ENCODE measurements at regions not wholly inside any gene's neighbourhood (a gene's known extent, or its start where the extent isn't known, plus 50 kb on each side); places are given as distances from the start of the nearest gene placed in this dataset.
"Not testable (repeated sequence)": the region's sequence is repeated elsewhere in the genome, so short reads cannot be mapped to it uniquely, and the experiment has no call there.

DNA sequence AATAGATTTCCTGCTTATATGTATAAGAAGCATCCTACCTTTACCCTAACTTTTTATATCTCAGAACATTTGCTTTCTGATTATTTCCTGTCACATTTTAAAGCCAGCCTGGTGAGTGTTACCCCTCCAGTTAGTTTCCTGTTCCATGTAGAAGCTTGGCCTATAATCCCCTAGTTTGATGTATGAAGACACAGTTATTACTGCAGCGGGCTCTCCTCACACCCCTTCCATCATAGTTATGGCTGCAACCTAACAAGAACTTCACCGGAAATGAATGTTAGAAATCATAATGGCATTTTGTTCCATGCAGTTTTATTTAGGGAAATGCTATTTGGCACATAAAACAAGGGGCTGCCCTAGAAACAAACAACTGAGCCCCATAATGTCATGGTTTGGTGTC is 400.2 kb upstream of the SETBP1 start:
- ATAC-seq (no peak), DNase-seq (ENCODE audit: low spot score) (no peak)

DNA sequence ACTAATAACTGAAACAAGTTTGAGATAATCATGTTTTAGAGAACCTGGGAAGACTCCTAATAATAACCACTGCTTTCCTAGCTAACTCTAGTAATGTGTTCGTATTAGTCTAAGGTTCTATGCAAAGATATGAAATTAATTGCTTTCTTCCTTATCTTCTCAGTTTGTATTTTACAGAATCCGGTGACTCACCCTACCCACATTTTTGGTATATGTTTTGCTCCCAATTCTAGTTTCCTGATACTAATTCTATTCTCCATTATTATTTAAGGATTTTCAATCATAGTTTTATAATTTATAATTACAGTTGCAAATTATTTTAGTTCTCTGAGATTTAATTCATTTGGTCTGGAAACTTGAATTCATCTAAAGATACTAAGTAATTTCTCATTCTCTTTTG is 394.6 kb upstream of the SETBP1 start:
- DNase-seq (ENCODE audit: low spot score): no peak
- no peak for ATAC-seq
- intact Hi-C loops (cut with DNase I): no loop called here

More for the DNA sequence above, 400.2 kb upstream of the SETBP1 start:
- intact Hi-C loops (cut with DNase I): no loop called here

DNA sequence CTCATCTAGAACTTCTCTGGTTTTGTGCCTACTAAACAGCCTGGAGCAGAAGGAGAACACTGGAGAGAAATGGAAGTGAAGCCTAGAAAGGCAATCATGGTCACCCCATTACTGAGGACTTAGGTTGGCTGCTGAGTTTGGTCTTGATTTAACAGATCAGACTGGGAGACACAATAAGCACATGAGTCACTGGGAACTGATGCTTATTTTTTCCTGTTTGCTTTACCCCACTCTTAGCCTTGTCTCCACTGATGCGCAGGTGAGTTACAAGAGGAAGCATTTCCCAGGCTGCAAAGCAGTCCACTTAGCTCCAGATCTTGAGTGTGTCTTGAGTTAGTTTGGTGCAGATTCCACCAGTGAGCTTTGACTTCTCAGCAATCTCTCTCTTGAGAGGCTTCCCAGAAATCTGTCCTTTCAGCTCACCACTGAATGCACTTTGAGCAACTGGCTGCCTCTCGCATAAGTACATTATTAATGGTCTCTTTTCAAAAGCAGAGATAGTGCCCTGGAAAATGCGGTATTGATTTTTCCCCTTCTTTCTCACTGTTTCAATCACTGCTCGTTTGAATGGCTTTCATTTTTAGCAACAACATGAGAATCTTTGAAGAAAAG is 390.2 kb upstream of the SETBP1 start:
- DNase-seq (ENCODE audit: low spot score) (no peak), ATAC-seq (no peak)
- intact Hi-C loops (cut with DNase I): no loop called here

DNA sequence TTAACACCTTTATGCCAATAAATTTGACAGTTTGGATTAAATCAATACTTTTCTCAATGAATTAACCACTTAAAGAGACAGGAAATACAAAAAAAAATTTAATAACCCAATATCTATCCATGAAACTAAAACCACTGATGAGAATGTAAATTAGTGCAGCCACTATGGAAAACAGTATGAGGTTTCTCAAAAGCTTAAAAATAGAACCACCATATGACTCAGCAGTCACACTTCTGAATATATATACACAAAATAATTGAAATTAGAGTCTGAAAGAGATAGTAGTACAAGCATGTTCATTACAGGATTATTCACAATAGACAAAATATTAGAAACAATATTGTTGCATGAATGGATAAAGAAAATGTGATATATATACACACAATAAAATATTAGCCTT is 382.1 kb upstream of the SETBP1 start:
- intact Hi-C loops (cut with DNase I): no loop called here
- no peak for ATAC-seq
- DNase-seq (ENCODE audit: low spot score): no peak

DNA sequence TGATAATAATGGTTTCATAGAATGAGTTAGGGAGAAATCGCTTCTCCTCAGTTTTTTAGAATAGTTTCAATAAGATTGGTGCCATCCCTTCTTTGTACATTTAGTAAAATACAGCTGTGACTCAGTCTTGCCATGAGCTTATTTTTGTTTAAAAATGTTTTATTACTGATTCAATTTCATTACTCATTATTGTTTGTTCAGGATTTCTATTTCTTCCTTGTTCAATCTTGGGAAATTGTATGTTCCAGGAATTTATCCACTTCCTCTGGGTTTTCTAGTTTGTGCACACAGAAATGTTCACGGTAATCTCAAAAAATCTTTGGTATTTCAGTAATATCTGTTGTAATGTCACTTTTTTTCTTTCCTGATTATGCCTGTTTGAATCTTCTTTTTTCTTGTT is 371.5 kb upstream of the SETBP1 start:
- ATAC-seq: peak; percentile 26
- intact Hi-C loops (cut with DNase I): no loop called here

DNA sequence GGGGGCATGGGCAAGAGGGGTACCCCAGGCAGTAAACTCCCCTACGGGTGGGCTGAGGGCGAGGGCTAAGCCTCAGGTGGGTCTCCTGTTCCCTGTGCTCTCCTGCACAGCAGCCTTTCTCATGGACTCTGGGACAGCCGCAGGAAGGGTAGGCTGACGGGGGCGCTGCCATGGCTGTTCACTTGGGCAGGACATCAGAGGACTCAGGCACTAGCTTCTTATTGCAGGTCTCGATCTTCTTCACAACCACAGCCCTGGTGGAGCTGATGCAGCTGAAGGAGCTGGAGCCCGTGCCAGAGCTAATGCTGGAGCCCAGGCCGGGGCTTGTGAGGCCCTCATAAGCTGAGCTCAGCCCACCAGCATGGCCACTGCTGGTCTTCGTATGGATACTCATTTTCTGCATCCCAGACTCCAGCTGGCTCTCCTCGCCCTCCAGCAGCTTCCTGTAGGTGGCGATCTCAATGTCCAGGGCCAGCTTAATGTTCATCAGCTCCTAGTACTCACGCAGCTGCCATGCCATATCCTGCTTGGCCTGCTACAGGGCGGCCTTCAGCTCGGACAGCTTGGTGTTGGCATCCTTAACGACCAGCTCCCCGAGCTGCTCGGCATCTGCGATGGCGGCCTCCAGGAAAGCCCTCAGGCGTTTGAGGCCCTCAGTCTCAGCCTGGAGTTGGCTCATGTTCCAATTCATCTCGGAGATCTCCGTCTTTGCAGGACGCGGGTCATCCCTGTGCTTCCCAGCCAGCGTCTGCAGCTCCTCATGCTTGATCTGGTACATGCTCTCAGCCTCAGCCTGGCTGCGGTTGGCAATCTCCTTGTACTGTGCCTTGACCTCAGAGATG is 359.8 kb upstream of the SETBP1 start:
- DNase-seq (ENCODE audit: low spot score) (no peak), ATAC-seq (no peak)
- intact Hi-C loops (cut with DNase I): no loop called here

More for the DNA sequence above, 371.5 kb upstream of the SETBP1 start:
- no peak for DNase-seq (ENCODE audit: low spot score)

DNA sequence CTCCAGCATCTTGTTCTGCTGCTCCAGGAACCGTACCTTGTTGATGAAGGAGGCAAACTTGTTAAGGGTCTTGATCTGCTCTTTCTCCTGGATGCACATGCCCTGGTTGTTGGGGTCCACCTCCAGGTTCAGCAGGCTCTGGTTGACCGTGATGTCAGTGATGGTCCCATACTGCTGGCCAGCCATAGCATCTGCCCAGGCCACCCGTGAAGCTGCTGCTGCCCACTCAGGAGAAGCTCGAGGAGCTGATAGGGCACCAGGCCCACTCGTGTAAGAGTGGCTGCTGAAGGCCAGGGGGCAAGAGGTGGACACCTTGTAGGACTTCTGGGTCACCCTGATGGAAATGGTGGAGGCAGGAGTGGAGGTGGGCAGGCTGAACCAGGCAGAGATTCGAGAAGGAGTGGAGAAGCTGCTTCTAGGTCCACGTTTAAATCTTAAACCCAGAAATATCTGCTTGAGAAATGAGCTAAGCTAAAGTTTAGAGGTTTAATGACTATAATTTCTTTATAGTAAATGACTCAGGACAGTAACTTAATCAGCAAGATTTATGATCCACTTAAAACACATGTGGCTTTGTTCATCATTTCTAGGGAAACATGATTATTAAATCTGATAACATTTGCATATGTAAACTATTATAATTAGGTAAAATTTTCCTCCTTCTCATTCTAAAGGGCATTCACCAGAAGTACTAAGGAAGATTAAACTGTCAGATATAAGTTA is 358.7 kb upstream of the SETBP1 start:
- DNase-seq (ENCODE audit: low spot score) (no peak), ATAC-seq (no peak)
- intact Hi-C loops (cut with DNase I): no loop called here

DNA sequence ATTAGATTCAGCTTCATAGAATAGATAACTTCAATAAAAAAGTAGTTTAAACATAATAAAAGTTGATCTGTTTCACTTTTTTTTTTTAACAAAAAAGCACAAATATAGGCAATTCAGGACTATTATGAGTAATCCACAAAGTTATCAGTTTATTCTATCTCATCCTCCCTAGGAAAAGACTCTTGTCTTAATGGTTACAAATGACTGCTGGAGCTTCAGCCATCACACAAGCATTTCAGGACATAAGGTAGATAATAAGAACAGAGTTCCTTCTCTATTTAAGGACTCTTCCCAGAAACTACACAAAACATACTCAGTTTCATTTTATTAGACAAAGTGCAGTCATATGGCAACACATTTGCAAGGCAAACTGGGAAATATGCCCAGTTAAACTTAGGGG is 357.6 kb upstream of the SETBP1 start:
- DNase-seq (ENCODE audit: low spot score): no peak
- intact Hi-C loops (cut with DNase I): no loop called here
- ATAC-seq: no peak

DNA sequence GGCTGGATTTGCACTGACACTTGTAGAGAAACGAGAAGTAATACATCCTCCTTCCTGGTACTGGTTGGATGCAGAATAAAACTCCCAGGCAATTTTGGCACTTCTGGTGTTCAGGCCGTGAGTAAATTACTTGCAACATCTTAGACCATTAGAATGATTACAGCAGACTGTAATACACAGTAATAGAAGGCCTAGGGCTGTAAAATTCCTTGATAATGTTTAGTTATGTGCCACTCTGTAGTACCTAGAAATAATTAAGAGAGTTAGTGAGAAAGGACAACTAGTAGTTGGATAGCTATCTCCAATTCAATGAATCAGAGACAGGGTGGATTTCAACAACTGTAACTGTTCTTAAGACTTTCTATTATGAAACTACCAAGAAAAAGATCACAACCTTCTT is 356.3 kb upstream of the SETBP1 start:
- intact Hi-C loops (cut with DNase I): no loop called here
- no peak for ATAC-seq
- DNase-seq (ENCODE audit: low spot score): no peak

DNA sequence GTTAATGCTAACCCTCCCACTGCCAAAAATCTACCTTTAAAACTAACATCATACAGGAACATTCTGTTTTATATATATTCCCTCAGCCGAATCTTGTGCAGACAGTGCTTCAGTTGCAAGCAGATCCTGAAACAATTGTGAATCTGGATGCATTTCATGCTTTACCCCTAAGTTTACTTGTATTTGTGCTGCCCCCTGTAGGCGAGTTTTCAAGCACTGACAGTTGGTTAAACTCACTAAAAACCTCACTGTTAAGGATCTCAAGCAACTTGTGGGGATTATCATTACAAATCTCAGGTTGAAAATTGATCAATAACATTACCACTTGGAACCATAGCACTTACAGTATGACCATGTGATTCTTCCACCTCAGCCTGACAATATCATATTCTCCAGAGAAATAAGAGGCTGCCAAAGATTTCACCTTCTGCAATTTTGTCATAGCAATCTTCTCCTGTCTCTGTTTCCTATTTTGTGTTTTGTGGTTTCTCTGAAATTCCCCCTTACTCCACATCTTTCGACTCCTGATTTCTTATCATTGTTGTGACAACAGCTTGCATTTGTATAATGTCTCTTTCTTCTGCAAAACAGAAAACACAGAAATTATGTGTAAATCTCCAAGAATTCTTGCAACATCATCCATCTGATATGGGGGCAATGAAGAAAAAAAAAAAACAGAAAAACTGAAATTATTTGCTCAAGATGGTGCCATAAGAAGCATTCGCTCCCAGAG is 354.6 kb upstream of the SETBP1 start:
- ATAC-seq (peak; percentile 59), DNase-seq (ENCODE audit: low spot score) (peak; percentile 86)
- intact Hi-C loops (cut with DNase I): no loop called here

DNA sequence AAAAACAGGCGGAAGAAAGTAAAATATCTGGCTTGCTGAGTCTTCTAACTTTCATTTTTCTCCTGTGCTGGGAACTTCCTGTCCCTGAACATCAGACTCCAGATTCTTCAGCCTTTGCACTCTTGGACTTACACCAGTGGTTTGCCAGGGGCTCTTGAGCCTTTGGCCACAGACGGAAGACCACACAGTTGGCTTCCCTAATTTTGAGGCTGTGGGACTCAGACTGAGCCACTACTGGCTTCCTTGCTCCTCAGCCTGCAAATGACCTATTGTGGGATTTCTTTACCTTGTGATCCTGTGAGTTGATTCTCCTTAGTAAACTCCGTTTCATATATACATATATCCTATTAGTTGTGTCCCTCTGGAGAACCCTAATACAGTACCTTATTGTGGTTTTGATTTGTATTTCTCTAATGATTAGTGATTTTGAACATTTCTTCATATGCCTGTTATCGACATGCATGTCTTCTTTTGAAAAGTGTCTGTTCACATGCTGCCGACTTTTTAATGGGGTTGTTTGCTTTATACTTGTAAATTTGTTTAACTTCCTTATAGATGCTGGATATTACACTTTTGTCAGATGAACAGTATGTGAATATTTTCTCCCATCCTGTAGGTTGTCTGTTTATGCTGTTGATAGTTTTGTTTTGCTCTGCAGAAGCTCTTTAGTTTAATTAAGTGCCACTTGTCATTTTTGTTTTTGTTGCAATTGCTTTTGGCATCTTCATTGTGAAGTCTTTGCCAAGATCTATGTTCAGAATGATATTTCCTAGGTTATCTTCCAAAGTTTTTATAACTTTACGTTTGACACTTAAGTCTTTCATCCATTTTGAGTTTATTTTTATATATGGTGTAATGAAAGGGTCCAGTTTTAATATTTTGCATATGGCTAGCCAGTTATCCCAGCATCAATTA is 348.8 kb upstream of the SETBP1 start:
- ATAC-seq (no peak), DNase-seq (ENCODE audit: low spot score) (no peak)
- intact Hi-C loops (cut with DNase I): no loop called here

DNA sequence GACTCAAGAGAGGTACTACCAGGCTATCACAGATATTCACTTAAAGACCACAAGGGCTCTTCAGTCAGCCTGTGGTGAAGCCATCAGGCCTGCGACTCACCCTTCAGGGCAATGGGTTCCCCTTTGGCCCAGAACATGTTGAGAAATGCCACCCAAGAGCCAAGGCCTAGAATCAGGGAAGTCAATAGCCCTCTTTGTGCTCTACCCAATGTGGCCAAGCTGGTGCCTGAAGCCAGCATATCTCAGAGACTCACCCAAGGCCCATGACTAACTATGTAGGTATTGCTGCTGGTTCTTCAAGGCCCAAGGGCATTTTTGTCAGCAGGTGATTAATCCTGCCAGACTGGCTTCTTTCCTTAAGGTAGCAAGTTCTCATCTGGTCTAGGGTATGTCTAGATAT is 338.9 kb upstream of the SETBP1 start:
- intact Hi-C loops (cut with DNase I): no loop called here
- no peak for DNase-seq (ENCODE audit: low spot score)
- no peak for ATAC-seq

DNA sequence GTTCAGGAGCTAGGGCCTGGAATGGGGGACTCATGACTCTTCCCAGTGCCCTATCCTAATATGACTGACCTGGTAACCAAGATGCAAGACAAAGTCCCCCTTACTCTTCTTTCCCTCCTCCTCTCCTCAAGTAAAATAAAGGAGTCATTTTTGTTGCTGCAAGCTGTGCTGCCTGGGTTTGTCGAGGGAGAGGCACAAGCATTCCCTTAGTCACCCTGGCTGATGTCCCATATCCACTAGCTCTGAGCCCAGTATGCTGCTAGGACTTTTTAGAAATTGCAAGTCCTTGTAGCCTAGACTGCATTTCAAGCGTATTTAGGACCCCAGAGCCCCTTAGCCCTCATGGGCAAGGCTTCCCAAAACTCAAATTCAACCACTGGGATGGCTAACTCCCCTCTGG is 338.5 kb upstream of the SETBP1 start:
- intact Hi-C loops (cut with DNase I): no loop called here
- ATAC-seq: no peak

DNA sequence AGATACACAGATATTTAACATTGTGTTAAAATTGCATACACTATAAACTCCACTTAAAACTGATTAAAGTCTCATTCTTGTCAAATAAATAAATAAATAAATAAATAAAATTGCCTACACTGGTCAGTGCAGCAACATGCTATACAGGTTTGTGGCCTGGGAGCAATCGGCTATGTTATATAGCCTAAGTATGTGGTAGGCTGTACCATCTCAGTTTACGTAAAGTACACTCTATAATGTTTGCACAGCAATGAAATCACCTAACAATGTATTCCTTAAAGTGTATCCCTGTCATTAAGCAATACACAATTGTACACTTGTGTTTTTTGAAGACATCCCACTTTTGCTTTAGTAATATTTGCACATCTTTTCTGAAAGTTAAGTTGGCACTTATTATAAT is 337.7 kb upstream of the SETBP1 start:
- intact Hi-C loops (cut with DNase I): no loop called here
- no peak for DNase-seq (ENCODE audit: low spot score)
- ATAC-seq: no peak

More for the DNA sequence above, 338.5 kb upstream of the SETBP1 start:
- DNase-seq (ENCODE audit: low spot score): no peak

DNA sequence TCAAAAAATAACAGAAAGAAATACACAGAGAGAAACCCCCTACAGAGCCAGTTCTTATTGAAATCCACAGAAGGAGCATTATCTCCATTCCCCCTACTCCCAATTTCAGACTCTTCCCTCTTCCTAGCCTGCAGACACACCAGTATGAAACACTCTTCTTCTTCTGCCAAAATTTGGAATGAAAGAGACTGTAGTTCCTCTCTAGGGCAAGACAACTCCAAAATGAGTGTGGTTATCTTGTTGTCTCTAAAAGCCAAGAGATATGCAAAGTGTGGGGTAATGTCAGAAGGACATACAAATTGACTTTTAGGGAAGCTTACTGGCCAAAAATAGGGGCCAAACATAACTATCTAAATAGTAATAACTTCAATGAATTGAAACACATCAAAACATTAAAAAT is 337.1 kb upstream of the SETBP1 start:
- intact Hi-C loops (cut with DNase I): no loop called here
- ATAC-seq (peak; percentile 65), DNase-seq (ENCODE audit: low spot score) (no peak)

DNA sequence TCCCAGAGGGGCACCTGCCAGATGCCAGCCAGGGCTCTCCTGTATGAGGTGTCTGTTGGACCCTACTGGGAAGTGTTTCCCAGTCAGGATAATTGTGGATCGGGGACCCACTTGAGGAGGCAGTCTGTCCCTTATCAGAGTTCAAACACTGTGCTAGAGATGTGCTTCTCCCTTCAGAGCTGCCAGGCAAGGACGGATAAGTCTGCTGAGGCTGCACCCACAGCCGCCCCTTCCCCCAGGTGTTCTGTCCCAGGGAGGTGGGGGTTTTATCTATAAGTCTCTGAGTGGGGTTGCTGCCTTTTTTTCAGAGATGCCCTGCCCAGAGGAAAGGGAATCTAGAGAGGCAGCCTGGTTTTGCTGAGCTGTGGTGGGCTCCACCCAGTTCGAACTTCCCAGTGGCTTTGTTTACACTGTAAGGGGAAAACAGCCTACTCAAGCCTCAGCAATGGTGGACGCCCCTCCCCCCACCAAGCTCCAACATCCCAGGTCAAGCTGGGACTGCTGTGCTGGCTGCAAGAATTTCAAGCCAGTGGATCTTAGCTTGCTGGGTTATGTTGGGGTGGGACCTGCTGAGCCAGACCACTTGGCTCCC is 324.0 kb upstream of the SETBP1 start:
- intact Hi-C loops (cut with DNase I): no loop called here
- DNase-seq (ENCODE audit: low spot score) (no peak), ATAC-seq (no peak)

DNA sequence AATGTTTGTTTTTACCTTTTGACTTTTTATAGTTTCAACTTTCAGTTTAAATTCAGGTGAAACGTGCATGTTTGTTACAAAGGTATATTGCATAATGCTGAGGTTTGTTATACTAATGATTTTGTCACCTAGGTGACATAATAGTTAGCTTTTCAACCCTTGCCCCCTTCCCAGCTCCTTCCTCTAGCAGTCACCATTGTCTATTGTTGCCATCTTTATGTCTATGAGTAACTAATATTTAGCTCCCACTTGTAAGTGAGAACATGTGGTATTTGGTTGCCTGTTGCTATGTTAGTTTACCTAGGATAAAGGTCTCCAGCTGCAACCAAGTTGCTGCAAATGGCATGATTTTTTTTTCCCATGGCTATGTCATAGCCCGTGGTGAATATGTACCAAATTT is 322.3 kb upstream of the SETBP1 start:
- intact Hi-C loops (cut with DNase I): no loop called here
- ATAC-seq: no peak

DNA sequence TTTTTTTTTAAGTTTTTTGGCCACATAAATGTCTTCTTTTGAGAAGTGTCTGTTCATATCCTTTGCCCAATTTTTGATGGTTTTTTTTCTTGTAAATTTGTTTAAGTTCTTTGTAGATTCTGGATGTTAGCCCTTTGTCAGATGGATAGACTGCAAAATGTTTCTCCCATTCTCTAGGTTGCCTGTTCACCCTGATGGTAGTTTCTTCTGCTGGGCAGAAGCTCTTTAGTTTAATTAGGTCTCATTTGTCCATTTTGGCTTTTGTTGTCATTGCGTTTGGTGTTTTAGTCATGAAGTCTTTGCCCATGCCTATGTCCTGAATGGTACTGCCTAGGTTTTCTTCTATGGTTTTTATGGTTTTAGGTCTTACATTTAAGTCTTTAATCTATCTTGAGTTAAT is 320.9 kb upstream of the SETBP1 start:
- DNase-seq (ENCODE audit: low spot score); ATAC-seq; intact Hi-C loops (cut with DNase I): not testable (repeated sequence)

More for the DNA sequence above, 322.3 kb upstream of the SETBP1 start:
- no peak for DNase-seq (ENCODE audit: low spot score)
